ENCODE measurements at regions not wholly inside any gene's neighbourhood (a gene's known extent, or its start where the extent isn't known, plus 50 kb on each side); places are given as distances from the start of the nearest gene placed in this dataset.

DNA sequence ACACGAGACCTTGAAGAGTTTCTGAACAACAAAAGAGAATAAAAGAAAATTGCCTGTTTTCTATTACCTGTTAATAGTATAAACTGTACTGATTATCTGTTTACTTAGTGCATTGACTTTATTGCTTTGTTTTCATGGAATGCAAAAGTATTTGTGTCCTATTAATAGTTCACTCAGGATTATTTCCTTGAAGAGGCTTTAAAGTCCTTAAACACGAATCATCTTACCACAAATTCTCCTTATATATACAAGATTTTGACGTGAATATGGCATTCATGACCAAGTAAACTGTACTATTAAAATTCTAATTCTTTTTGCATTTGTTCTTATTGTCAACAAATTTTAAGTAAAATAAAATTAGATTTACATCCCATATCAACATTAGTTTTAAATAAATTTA, 513.0 kb downstream of the NTRK3 start:
- no peak for TF ChIP-seq ZNF555 (tag by site-specific recombination; conservative IDR thresholded peaks at IDR 0.05)
- TF ChIP-seq ZBTB17 (tag by site-specific recombination; IDR thresholded peaks at IDR 0.05) = no peak
- TF ChIP-seq, protein P1, sequence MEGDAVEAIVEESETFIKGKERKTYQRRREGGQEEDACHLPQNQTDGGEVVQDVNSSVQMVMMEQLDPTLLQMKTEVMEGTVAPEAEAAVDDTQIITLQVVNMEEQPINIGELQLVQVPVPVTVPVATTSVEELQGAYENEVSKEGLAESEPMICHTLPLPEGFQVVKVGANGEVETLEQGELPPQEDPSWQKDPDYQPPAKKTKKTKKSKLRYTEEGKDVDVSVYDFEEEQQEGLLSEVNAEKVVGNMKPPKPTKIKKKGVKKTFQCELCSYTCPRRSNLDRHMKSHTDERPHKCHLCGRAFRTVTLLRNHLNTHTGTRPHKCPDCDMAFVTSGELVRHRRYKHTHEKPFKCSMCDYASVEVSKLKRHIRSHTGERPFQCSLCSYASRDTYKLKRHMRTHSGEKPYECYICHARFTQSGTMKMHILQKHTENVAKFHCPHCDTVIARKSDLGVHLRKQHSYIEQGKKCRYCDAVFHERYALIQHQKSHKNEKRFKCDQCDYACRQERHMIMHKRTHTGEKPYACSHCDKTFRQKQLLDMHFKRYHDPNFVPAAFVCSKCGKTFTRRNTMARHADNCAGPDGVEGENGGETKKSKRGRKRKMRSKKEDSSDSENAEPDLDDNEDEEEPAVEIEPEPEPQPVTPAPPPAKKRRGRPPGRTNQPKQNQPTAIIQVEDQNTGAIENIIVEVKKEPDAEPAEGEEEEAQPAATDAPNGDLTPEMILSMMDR (tag by site-specific recombination; IDR thresholded peaks at IDR 0.05) = no peak
- TF ChIP-seq, protein P2, sequence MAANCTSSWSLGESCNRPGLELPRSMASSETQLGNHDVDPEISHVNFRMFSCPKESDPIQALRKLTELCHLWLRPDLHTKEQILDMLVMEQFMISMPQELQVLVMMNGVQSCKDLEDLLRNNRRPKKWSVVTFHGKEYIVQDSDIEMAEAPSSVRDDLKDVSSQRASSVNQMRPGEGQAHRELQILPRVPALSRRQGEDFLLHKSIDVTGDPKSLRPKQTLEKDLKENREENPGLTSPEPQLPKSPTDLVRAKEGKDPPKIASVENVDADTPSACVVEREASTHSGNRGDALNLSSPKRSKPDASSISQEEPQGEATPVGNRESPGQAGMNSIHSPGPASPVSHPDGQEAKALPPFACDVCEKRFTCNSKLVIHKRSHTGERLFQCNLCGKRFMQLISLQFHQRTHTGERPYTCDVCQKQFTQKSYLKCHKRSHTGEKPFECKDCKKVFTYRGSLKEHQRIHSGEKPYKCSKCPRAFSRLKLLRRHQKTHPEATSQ (tag by site-specific recombination; IDR thresholded peaks at IDR 0.05) = no peak
